ENCODE measurements at regions not wholly inside any gene's neighbourhood (a gene's known extent, or its start where the extent isn't known, plus 50 kb on each side); places are given as distances from the start of the nearest gene placed in this dataset.

DNA sequence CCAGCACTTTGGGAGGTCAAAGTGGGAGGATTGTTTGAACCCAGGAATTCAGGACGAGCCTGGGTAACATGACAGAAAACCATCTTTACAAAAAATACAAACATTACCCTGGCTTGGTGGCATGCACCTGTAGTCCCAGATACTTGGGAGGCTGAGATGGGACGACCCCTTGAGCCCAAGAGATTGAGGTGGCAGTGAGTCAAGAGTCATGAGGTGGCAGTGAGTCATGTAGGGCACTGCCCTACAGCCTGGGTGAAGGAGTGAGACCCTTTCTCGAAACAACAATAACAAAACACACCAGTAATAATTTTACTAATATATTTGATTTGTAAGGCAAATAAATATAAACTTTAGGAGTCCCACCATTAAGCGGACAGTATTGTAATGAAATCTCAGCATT lies 1906.2 kb downstream of the NCAM2 start:
- Histone ChIP-seq H3K4me3 (ENCODE audit: insufficient read depth, low read depth, low read length) (no peak overlapping the region), H3K36me3 (ENCODE audit: insufficient read depth, low read length) (no peaks in the 10 kb centered on the region), H2AFZ (ENCODE audit: low read depth, low read length) (no peak overlapping the region), H3K9me3 (ENCODE audit: insufficient read depth, low read depth, low read length) (no peaks in the 10 kb centered on the region), H3K27me3 (ENCODE audit: insufficient read depth, low read length) (no peaks in the 10 kb centered on the region), H3K4me1 (ENCODE audit: insufficient read depth, low read length) (no peaks in the 10 kb centered on the region), H3K27ac (ENCODE audit: low read depth, low read length) (no peak overlapping the region), H3K4me2 (ENCODE audit: low read length) (no peak overlapping the region), H3K9ac (ENCODE audit: low read length) (no peak overlapping the region), H3K79me2 (ENCODE audit: insufficient read depth, low read length) (no peaks in the 10 kb centered on the region), H4K20me1 (ENCODE audit: insufficient read depth, low read length) (no peaks in the 10 kb centered on the region)
- Mint-ChIP-seq H3K4me1 (ENCODE audit: low read depth, unreplicated experiment) (no peaks in the 10 kb centered on the region), H3K27me3 (ENCODE audit: low read depth, unreplicated experiment) (peaks cover 3% of the 10 kb centered on the region), H3K9me3 (ENCODE audit: unreplicated experiment) (no peaks in the 10 kb centered on the region), H3K4me3 (ENCODE audit: unreplicated experiment) (no peak overlapping the region), H3K27ac (ENCODE audit: unreplicated experiment) (no peak overlapping the region), H3K36me3 (ENCODE audit: low read depth, unreplicated experiment) (no peaks in the 10 kb centered on the region)
- no peak for DNase-seq (ENCODE audit: low read depth)
- TF ChIP-seq, protein P1, sequence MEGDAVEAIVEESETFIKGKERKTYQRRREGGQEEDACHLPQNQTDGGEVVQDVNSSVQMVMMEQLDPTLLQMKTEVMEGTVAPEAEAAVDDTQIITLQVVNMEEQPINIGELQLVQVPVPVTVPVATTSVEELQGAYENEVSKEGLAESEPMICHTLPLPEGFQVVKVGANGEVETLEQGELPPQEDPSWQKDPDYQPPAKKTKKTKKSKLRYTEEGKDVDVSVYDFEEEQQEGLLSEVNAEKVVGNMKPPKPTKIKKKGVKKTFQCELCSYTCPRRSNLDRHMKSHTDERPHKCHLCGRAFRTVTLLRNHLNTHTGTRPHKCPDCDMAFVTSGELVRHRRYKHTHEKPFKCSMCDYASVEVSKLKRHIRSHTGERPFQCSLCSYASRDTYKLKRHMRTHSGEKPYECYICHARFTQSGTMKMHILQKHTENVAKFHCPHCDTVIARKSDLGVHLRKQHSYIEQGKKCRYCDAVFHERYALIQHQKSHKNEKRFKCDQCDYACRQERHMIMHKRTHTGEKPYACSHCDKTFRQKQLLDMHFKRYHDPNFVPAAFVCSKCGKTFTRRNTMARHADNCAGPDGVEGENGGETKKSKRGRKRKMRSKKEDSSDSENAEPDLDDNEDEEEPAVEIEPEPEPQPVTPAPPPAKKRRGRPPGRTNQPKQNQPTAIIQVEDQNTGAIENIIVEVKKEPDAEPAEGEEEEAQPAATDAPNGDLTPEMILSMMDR (IDR thresholded peaks at IDR 0.05; ENCODE audit: insufficient read depth, low read depth, low read length): no peak
- TF ChIP-seq EZH2 (IDR thresholded peaks at IDR 0.05; ENCODE audit: insufficient read depth, low read length): no peak
- FAIRE-seq: no peak

DNA sequence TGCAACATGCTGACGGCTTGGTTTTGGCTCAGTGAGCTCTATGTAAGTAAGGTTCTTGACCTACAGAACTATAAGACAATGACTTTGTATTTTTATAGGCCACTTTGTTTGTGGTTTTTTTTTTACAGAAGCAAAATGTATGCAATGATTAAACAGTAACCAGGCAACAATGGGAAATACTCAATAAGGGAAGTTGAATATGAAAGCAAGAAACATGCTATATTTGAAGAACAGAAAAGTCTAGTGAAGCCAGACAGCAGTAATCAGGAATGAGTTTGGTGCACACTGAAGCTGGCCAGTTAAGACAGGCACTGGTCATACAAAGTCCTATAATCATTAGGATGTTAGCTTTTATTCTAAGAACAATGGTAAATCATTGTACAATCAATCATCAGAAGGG lies 1926.8 kb downstream of the NCAM2 start:
- Mint-ChIP-seq H3K4me3 (ENCODE audit: unreplicated experiment) (no peak overlapping the region), H3K4me1 (ENCODE audit: low read depth, unreplicated experiment) (no peaks in the 10 kb centered on the region), H3K9me3 (ENCODE audit: unreplicated experiment) (peaks cover 10% of the 10 kb centered on the region), H3K36me3 (ENCODE audit: low read depth, unreplicated experiment) (no peaks in the 10 kb centered on the region), H3K27me3 (ENCODE audit: low read depth, unreplicated experiment) (no peaks in the 10 kb centered on the region), H3K27ac (ENCODE audit: unreplicated experiment) (no peak overlapping the region)
- DNase-seq (ENCODE audit: low read depth): no peak
- H4K20me1 ChIP-seq (ENCODE audit: insufficient read depth, low read length): no peaks in the 10 kb centered on the region
- no peaks in the 10 kb centered on the region for H3K36me3 ChIP-seq (ENCODE audit: insufficient read depth, low read length)
- no peaks in the 10 kb centered on the region for H3K4me1 ChIP-seq (ENCODE audit: insufficient read depth, low read length)
- H3K9me3 ChIP-seq (ENCODE audit: insufficient read depth, low read depth, low read length): no peaks in the 10 kb centered on the region
- TF ChIP-seq, protein P1 (IDR thresholded peaks at IDR 0.05; ENCODE audit: insufficient read depth, low read depth, low read length): no peak
- no peak for TF ChIP-seq EZH2 (IDR thresholded peaks at IDR 0.05; ENCODE audit: insufficient read depth, low read length)
- no peaks in the 10 kb centered on the region for H3K79me2 ChIP-seq (ENCODE audit: insufficient read depth, low read length)
- no peak overlapping the region for H3K4me3 ChIP-seq (ENCODE audit: insufficient read depth, low read depth, low read length)
- H3K27me3 ChIP-seq (ENCODE audit: insufficient read depth, low read length): no peaks in the 10 kb centered on the region
- H3K4me2 ChIP-seq (ENCODE audit: low read length): no peak overlapping the region
- no peak for FAIRE-seq
- H3K27ac ChIP-seq (ENCODE audit: low read depth, low read length): no peak overlapping the region
- no peak overlapping the region for H3K9ac ChIP-seq (ENCODE audit: low read length)
- no peak overlapping the region for H2AFZ ChIP-seq (ENCODE audit: low read depth, low read length)

DNA sequence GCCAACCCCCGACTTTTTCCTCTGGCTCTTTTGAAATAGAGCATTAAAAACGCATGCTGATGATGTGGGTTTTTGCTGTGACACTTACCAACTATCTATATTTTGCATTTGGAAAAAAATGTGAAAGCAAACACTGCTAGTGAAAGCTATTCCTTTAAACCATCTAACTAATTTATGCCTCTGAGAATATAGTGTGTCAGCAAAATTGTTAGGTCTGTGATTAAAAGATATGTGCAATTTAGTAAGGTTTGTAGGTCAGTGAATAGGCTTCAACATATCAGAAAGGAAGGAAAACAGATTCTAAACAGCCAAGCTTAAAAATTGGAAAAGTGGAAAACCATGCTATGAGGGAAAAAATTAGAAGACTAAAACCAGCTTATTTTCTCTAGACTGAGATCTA lies 1929.3 kb downstream of the NCAM2 start:
- no peaks in the 10 kb centered on the region for H3K4me1 ChIP-seq (ENCODE audit: insufficient read depth, low read length)
- H4K20me1 ChIP-seq (ENCODE audit: insufficient read depth, low read length): no peaks in the 10 kb centered on the region
- no peak for DNase-seq (ENCODE audit: low read depth)
- no peak for FAIRE-seq
- H3K4me3 Mint-ChIP-seq (ENCODE audit: unreplicated experiment): no peak overlapping the region
- no peak overlapping the region for H3K27ac ChIP-seq (ENCODE audit: low read depth, low read length)
- H2AFZ ChIP-seq (ENCODE audit: low read depth, low read length): no peak overlapping the region
- H3K4me1 Mint-ChIP-seq (ENCODE audit: low read depth, unreplicated experiment): no peaks in the 10 kb centered on the region
- H3K36me3 Mint-ChIP-seq (ENCODE audit: low read depth, unreplicated experiment): no peaks in the 10 kb centered on the region
- no peaks in the 10 kb centered on the region for H3K9me3 Mint-ChIP-seq (ENCODE audit: unreplicated experiment)
- H3K9ac ChIP-seq (ENCODE audit: low read length): no peak overlapping the region
- H3K79me2 ChIP-seq (ENCODE audit: insufficient read depth, low read length): no peaks in the 10 kb centered on the region
- H3K27ac Mint-ChIP-seq (ENCODE audit: unreplicated experiment): no peak overlapping the region
- H3K27me3 ChIP-seq (ENCODE audit: insufficient read depth, low read length): no peaks in the 10 kb centered on the region
- no peak overlapping the region for H3K4me3 ChIP-seq (ENCODE audit: insufficient read depth, low read depth, low read length)
- TF ChIP-seq, protein P1 (IDR thresholded peaks at IDR 0.05; ENCODE audit: insufficient read depth, low read depth, low read length): no peak
- no peak for TF ChIP-seq EZH2 (IDR thresholded peaks at IDR 0.05; ENCODE audit: insufficient read depth, low read length)
- H3K36me3 ChIP-seq (ENCODE audit: insufficient read depth, low read length): no peaks in the 10 kb centered on the region
- no peaks in the 10 kb centered on the region for H3K9me3 ChIP-seq (ENCODE audit: insufficient read depth, low read depth, low read length)
- no peaks in the 10 kb centered on the region for H3K27me3 Mint-ChIP-seq (ENCODE audit: low read depth, unreplicated experiment)
- no peak overlapping the region for H3K4me2 ChIP-seq (ENCODE audit: low read length)

Measured in astrocyte (in vitro differentiated cells and primary cell).